ENCODE measurements at regions not wholly inside any gene's neighbourhood (a gene's known extent, or its start where the extent isn't known, plus 50 kb on each side); places are given as distances from the start of the nearest gene placed in this dataset.

GRCh38 chr12:61502179-61502578, 758.0 kb upstream of the USP15 start:
- DNase-seq (ENCODE audit: low read depth, low spot score), result no peak
- Histone ChIP-seq H3K9me3 (ENCODE audit: control insufficient read depth, insufficient read depth, low read length) (peaks cover 3% of the 10 kb centered on the region; the same call in 1 of the 2 replicates), H3K4me3 (ENCODE audit: low read depth, low read length) (no peak overlapping the region), H3K27me3 (ENCODE audit: control insufficient read depth, insufficient read depth, low read length) (no peaks in the 10 kb centered on the region), H3K27ac (ENCODE audit: low read depth, low read length) (no peak overlapping the region)
- POLR2A ChIA-PET, result no interaction called here
- no peak for TF ChIP-seq CTCF (IDR thresholded peaks at IDR 0.05; ENCODE audit: low read depth, low read length)
- CTCF ChIA-PET, result no interaction called here

GRCh38 chr12:61504396-61505080, 755.7 kb upstream of the USP15 start:
- CTCF ChIA-PET, result no interaction called here
- POLR2A ChIA-PET, result no interaction called here
- DNase-seq (ENCODE audit: low read depth, low spot score), result no peak

GRCh38 chr12:61513499-61513898, 746.7 kb upstream of the USP15 start:
- CTCF ChIA-PET, result no interaction called here
- DNase-seq (ENCODE audit: low read depth, low spot score), result no peak
- H3K4me3 ChIP-seq (ENCODE audit: low read depth, low read length), result no peak overlapping the region

More at GRCh38 chr12:61504396-61505080, 755.7 kb upstream of the USP15 start:
- no peak for TF ChIP-seq CTCF (IDR thresholded peaks at IDR 0.05; ENCODE audit: low read depth, low read length)
- Histone ChIP-seq H3K27me3 (ENCODE audit: control insufficient read depth, insufficient read depth, low read length) (no peaks in the 10 kb centered on the region), H3K4me3 (ENCODE audit: low read depth, low read length) (no peak overlapping the region), H3K27ac (ENCODE audit: low read depth, low read length) (no peak overlapping the region), H3K9me3 (ENCODE audit: control insufficient read depth, insufficient read depth, low read length) (peaks cover 3% of the 10 kb centered on the region; the same call in 1 of the 2 replicates)

GRCh38 chr12:61514016-61514415, 746.2 kb upstream of the USP15 start:
- H3K27ac ChIP-seq (ENCODE audit: low read depth, low read length), result no peak overlapping the region
- ChIA-PET POLR2A (no interaction called here), CTCF (no interaction called here)
- no peak overlapping the region for H3K4me3 ChIP-seq (ENCODE audit: low read depth, low read length)
- no peak for DNase-seq (ENCODE audit: low read depth, low spot score)
- peaks cover 5% of the 10 kb centered on the region for H3K9me3 ChIP-seq (ENCODE audit: control insufficient read depth, insufficient read depth, low read length)
- no peaks in the 10 kb centered on the region for H3K27me3 ChIP-seq (ENCODE audit: control insufficient read depth, insufficient read depth, low read length)
- TF ChIP-seq CTCF (IDR thresholded peaks at IDR 0.05; ENCODE audit: low read depth, low read length), result no peak

More at GRCh38 chr12:61513499-61513898, 746.7 kb upstream of the USP15 start:
- Histone ChIP-seq H3K27ac (ENCODE audit: low read depth, low read length) (no peak overlapping the region), H3K9me3 (ENCODE audit: control insufficient read depth, insufficient read depth, low read length) (peaks cover 5% of the 10 kb centered on the region), H3K27me3 (ENCODE audit: control insufficient read depth, insufficient read depth, low read length) (no peaks in the 10 kb centered on the region)
- POLR2A ChIA-PET, result no interaction called here
- TF ChIP-seq CTCF (IDR thresholded peaks at IDR 0.05; ENCODE audit: low read depth, low read length), result no peak

GRCh38 chr12:61521258-61521657, 738.9 kb upstream of the USP15 start:
- TF ChIP-seq CTCF (IDR thresholded peaks at IDR 0.05; ENCODE audit: low read depth, low read length), result no peak
- DNase-seq (ENCODE audit: low read depth, low spot score), result no peak
- peaks cover 8% of the 10 kb centered on the region for H3K9me3 ChIP-seq (ENCODE audit: control insufficient read depth, insufficient read depth, low read length)
- POLR2A ChIA-PET, result no interaction called here
- H3K4me3 ChIP-seq (ENCODE audit: low read depth, low read length), result no peak overlapping the region
- H3K27me3 ChIP-seq (ENCODE audit: control insufficient read depth, insufficient read depth, low read length), result no peaks in the 10 kb centered on the region
- CTCF ChIA-PET, result no interaction called here
- no peak overlapping the region for H3K27ac ChIP-seq (ENCODE audit: low read depth, low read length)
